Lower lobe of right lung (tissue), 2 donors: ENCODE measurements at regions not wholly inside any gene's neighbourhood (a gene's known extent, or its start where the extent isn't known, plus 50 kb on each side); places are given as distances from the start of the nearest gene placed in this dataset.

Experiments
- ATAC-seq, 2 donors: fragments of 200-7000 bp; cut with Tn5 transposase; one replicate each; pipeline ENCODE4 v1.9.1; 2020 to 2022; ENCODE audit warnings: mild to moderate bottlenecking in 2 of 2, moderate library complexity in 2 of 2
- DNase-seq: peaks from one replicate; pipeline ENCODE4 v3.0.0-alpha.2; 2020
- H3K27ac ChIP-seq: fragments of 200-600 bp; one replicate; pipeline ENCODE4 v1.8.0; 2022
- H3K27me3 ChIP-seq: fragments of 200-600 bp; one replicate; pipeline ENCODE4 v1.8.0; 2022; ENCODE audit warnings: low read depth
- H3K36me3 ChIP-seq: fragments of 200-600 bp; one replicate; pipeline ENCODE4 v1.8.0; 2022; ENCODE audit warnings: mild to moderate bottlenecking
- H3K4me1 ChIP-seq: fragments of 200-600 bp; one replicate; pipeline ENCODE4 v1.8.0; 2022
- H3K4me3 ChIP-seq: fragments of 200-600 bp; one replicate; pipeline ENCODE4 v1.8.0; 2022; ENCODE audit warnings: mild to moderate bottlenecking
- H3K9me3 ChIP-seq: fragments of 200-600 bp; one replicate; pipeline ENCODE4 v1.8.0; 2022
- intact Hi-C: fragments of 100-400 bp; cut with DNase I; formaldehyde crosslinking; loops from one replicate; pipeline ENCODE4 v1.11.0; 2022
- TF ChIP-seq, protein P1 (sequence below): fragments of 200-600 bp; IDR thresholded peaks from one replicate; pipeline ENCODE4 v1.8.0; 2022; ENCODE audit warnings: antibody characterized with exemption, mild to moderate bottlenecking
- donor health status: DM: no; HTN: yes; CAD: no; lungs with severe emphysema.

DNA sequence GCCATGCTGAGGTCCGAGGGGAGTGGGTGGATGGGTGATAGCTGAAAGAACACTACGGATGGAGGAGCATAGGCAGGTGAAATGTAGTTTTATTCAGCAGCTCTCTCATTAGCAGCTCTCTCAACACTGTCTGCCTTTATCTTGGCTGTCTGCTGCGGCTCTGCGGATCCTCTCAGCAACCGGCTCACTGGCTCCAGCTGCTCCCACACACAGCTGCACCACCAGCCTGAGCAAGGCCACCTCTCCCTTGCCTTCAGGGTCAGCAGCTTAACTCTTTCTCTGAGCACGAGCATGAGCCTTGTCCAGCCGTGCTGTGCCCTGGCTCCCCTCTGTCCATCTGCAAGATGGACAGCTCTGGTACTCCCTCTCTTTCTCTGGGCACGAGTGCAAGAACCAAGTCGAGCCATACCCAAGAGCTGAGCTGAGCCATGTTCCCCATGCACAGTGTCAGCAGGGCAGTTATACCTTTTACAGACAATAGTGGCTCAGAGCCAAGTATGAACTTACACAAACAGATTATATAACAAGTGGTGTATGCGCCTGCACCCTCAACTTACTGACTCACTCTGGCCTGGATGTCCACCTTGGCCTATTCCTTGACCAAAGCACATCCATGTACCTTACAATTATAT, 108.5 kb downstream of the MACIR start:
- no peak for ATAC-seq
- Histone ChIP-seq H3K4me3 (no peak overlapping the region), H3K36me3 (no peaks in the 10 kb centered on the region), H3K27ac (no peak overlapping the region), H3K9me3 (no peaks in the 10 kb centered on the region), H3K27me3 (no peaks in the 10 kb centered on the region), H3K4me1 (no peaks in the 10 kb centered on the region)
- intact Hi-C loops = no loop called here
- TF ChIP-seq, protein P1, sequence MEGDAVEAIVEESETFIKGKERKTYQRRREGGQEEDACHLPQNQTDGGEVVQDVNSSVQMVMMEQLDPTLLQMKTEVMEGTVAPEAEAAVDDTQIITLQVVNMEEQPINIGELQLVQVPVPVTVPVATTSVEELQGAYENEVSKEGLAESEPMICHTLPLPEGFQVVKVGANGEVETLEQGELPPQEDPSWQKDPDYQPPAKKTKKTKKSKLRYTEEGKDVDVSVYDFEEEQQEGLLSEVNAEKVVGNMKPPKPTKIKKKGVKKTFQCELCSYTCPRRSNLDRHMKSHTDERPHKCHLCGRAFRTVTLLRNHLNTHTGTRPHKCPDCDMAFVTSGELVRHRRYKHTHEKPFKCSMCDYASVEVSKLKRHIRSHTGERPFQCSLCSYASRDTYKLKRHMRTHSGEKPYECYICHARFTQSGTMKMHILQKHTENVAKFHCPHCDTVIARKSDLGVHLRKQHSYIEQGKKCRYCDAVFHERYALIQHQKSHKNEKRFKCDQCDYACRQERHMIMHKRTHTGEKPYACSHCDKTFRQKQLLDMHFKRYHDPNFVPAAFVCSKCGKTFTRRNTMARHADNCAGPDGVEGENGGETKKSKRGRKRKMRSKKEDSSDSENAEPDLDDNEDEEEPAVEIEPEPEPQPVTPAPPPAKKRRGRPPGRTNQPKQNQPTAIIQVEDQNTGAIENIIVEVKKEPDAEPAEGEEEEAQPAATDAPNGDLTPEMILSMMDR = no peak
- no peak for DNase-seq

- Histone ChIP-seq H3K36me3 (no peaks in the 10 kb centered on the region), H3K27ac (no peak overlapping the region), H3K9me3 (no peaks in the 10 kb centered on the region), H3K27me3 (no peaks in the 10 kb centered on the region), H3K4me1 (no peaks in the 10 kb centered on the region), H3K4me3 (no peak overlapping the region)
- intact Hi-C loops = no loop called here
- no peak for ATAC-seq
- TF ChIP-seq, protein P1 = no peak
- no peak for DNase-seq
These were observed 105.5 kb downstream of the MACIR start for GRCh38 chr5:103364074-103364473.

GRCh38 chr5:103362211-103362610, 103.6 kb downstream of the MACIR start:
- no peaks in the 10 kb centered on the region for H3K9me3 ChIP-seq
- no peaks in the 10 kb centered on the region for H3K36me3 ChIP-seq

GRCh38 chr5:103360475-103360874, 101.9 kb downstream of the MACIR start:
- no peak overlapping the region for H3K4me3 ChIP-seq
- ATAC-seq (no peak), DNase-seq (no peak)
- no peak overlapping the region for H3K27ac ChIP-seq
- no peaks in the 10 kb centered on the region for H3K27me3 ChIP-seq
- H3K9me3 ChIP-seq = no peaks in the 10 kb centered on the region
- TF ChIP-seq, protein P1 = no peak
- intact Hi-C loops = no loop called here
- no peaks in the 10 kb centered on the region for H3K4me1 ChIP-seq
- H3K36me3 ChIP-seq = no peaks in the 10 kb centered on the region

More at GRCh38 chr5:103362211-103362610, 103.6 kb downstream of the MACIR start:
- DNase-seq (no peak), ATAC-seq (no peak)
- Histone ChIP-seq H3K27me3 (no peaks in the 10 kb centered on the region), H3K27ac (no peak overlapping the region), H3K4me1 (no peaks in the 10 kb centered on the region), H3K4me3 (no peak overlapping the region)
- intact Hi-C loops = no loop called here
- TF ChIP-seq, protein P1 = no peak

DNA sequence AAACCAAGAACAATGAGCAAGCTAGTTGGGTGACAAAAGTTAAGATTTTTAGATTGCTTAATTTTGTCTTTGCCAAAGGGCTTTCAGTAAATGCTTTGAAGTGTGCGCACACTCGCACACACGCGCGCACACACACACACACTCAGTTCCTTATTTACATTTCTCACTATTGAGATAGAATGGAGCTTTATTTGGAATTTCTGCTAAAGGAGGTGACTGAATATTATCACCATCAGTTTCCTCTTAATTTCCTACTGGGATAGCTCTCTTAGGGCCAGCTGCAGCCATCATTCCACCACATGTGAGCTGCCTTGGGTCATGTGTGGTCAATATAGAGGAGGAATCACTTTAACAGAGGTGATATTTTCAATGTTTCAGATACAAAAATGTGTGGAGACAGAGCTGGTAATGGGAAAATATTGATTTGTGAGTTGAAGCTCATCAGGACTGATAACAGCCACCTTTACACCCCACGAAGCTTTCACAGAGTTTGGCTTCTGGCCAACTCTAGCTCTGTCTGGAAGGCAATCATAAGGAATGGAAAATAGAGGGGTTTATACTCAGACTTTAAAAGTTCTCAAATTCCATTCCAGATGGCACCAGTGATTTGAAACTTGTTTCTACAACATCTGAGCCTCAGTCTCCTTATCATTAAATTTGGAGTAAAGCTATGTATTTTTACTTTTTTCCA, 99.9 kb downstream of the MACIR start:
- H3K36me3 ChIP-seq = no peaks in the 10 kb centered on the region
- intact Hi-C loops = no loop called here
- no peaks in the 10 kb centered on the region for H3K4me1 ChIP-seq
- no peak for DNase-seq
- no peak overlapping the region for H3K27ac ChIP-seq
- TF ChIP-seq, protein P1 = no peak
- ATAC-seq = no peak
- no peaks in the 10 kb centered on the region for H3K9me3 ChIP-seq
- no peaks in the 10 kb centered on the region for H3K27me3 ChIP-seq
- no peak overlapping the region for H3K4me3 ChIP-seq
